Activated CD4-positive, CD25-positive, alpha-beta regulatory T cell treated with anti-CD3 and anti-CD28 coated beads, Interleukin-2, amount 50 U/mL, for 72 hours (primary cell): ENCODE measurements at regions not wholly inside any gene's neighbourhood (a gene's known extent, or its start where the extent isn't known, plus 50 kb on each side); places are given as distances from the start of the nearest gene placed in this dataset.

Source experiments
- DNase-seq: peaks from one replicate; pipeline ENCODE4 v3.0.0; 2021

DNA sequence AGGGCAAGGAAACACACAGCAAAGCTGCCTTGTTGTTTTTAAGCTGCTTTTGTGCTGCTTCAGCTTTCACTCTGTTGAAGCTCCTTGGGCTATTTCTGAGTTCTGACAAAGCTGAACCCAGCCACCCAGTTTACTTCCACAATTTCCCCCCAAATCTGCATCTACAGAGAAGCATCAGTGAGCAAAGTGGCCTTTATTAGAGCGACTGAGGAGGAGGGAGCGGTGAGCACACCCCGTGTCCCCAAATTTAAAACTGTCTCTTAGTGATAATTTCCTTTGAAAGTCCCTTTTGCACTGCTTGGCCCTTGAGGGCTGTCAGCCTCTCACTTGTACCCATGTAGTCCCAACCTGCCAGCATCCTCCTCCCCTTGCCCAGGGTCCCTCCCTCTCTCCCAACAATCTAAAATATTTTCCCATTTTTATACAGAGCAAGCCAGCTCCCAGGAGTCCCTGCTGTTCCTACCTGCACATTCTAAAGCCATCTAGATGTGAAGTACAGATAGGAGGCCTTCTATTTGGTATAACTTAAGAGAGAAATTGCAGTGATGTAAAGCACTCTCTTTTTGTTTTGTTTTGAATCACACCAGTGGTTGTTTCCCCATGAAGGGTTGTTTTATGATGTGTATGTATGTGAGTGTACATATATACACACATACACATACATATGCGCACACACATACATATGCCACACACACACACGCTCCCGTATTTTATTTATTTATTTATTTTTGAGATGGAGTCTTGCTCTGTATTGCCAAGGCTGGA lies 313.5 kb downstream of the TLE4 start:
- DNase-seq, result no peak

DNA sequence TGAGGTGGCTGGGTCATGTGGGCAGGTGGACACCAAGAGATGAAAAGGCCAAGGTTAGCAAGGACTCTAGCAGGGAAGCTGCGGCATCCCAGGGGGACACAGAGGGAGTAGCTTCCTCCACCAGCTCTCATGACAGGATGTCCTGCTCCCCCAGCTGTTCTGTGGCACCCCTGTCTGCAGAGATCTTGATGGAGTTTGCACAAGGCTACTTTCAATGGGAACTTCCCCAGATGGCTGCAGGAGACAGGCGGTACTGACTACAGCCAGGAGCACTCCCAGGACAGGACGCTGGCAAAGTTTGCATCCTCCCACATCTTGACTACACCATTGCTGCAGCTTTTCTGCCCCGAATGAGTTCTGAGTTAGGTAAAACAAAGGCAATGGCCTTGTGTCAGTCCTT lies 312.8 kb downstream of the TLE4 start:
- no peak for DNase-seq

DNA sequence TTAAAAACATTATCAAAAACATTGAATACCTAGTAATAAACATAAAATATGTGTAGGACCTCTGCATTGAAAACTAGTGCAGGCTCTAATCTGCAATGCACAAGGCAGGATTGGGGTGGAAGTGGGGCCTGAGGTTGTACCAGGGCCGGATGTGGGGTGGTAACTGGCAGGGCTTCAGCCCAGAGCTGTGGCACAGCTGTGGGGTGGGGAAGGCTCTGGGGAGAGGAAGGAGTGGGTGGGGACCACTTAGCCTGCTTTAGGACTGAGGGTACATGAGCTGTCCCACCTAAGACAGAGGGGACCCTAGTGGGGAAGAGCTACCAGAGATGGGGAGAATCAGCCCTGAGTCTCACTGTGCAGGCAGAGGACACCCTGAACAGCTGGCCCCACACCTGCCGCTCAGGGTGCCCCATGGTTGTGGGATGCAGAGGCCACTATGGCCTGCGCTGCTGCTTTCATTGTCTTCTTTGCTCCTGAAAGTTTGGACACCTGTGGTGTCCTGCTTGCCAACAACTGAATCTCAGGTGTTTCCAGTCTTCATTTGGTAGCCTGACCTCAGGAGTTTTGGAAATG lies 311.4 kb downstream of the TLE4 start:
- DNase-seq, result peak; percentile 41

DNA sequence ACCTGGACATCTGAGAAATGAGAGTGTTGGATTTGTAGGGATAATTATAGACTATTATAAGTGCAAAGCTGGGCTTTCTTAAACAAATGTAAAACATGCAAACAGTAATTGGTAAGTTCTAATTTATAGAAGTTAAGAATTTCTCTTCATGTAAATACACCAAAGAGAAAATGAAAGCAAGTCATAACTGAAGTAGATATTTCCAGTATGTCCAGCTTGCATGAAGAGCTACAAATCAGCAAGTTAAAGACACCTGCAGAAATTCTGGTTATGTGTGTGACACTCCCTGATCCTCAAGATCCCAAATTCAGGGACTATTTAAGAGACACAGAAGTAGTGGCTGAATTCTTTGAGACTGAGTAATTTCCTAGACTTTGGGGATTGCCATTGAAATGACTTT lies 308.9 kb downstream of the TLE4 start:
- no peak for DNase-seq

DNA sequence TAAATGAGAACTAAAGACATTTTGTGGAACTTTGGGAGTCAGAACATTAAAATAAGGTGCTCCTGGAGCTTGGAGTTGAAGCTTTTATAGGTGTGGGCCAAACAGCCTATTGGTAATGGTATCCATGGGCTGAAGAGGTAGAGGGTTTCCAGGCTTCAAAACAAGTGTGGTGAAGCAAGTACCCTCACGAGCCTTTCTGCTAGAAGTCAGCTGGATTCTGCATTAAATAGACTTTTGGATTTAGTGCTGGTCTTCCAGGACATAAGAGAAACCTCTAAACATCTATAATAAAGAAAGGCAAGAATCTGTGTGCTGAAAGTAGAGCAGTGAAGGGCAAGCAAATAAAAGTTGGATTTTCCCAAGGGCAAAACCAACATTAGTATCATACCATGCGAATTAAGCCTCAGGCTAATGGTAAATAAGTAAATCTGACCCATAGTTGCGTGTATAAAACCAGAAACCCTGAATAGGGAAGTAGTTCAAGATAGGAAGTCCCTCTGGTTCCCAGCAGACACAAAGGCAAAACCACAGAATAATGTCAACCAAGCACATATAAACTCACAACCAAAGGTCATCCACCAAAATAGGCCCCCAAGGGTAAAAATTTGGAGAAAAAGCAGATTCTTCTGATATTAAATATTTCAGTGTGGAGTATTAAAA lies 306.3 kb downstream of the TLE4 start:
- DNase-seq, result no peak

DNA sequence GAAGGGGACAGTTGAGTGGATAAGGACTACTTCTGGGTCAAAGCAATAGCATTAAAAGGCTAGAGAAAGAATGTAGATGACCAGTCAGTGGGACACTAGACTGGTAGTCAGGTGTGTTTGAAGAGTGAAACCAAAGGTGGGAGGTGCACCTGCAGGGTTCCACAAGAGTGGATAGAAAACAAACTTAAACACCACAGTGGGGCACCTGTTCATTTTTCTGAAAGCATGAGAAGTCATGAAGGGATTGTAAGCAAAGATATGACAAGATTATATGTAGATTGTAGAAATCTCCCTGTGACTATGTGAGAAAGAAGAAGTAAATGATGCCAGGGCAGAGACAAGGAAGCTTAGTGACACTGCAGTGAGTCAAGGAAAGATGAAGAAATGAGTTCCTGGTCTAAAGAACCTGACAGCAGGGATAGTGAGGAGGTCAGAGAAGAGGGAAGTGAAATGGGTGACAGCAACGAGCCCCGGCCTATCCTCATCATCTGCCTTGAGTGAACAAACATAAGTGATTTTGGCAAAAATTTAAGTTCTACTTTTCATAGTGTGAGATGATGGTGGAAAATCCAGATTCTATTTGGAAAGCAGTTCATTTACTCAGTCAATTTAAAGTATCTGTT lies 296.9 kb downstream of the TLE4 start:
- no peak for DNase-seq

DNA sequence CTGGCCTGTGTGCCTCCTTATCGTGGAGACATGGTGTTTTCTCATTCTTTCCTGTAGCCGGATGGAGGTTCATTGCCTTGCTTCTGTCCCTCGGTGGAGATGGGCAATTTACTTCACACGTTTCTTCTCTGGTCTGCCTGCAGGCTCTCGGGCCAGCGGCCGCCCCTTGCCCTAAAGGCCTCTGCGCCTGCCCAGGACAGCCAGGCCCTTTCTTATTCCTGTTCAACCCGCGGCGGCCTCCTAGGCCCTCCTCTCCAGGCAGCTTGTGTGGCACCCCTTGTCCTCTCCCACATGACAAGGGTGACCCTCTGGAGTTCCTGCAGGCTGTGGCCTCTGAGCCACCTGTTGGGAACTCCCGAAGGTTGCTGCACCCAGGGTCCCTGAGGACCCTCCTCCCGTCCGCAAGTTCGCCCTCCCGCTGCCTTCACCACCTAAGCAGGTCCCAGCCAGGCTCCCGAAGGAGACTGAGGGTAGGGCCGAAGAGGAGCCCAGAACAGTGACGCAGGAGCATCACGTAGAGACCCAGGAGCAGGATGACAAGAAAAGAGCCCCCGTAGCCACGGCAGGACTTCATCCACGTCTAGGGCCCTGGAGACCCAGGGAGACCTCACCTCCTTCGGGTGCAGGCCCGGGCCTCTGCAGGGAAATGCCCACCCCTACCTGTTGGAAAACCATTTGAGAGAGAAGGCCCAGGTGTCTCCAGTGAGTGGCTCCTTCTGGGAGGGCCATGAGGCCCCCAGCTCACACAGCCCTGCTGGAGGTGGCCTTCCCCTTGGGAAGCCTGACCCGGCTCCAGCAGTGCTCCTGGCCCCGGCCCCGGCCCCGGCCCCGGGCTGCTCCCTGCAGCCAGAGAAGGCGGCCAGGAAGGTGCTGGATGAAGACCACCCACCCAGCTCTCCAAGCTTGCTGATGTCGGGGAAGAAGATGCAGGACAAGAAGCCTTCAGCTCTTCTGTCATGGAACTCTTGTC lies 291.4 kb downstream of the TLE4 start:
- no peak for DNase-seq

DNA sequence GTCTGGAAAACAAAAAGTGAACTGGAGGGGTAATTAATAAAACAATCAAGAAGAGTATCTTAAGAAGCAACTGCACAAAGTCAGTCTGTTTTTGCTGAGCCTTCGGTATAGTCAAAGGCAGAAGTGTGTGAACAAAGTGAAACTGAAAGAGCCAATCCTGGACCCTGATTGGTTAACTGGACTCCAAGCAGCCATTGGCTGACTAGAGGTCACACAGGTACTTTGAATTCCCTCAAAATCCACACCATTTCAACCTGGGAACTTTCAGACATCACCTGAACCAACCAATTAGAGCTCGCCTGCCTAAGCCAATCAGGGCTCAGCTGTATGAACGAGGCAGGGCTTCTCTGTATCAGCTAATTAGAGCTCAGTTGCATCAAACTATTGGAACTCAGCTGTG lies 286.7 kb downstream of the TLE4 start:
- no peak for DNase-seq

DNA sequence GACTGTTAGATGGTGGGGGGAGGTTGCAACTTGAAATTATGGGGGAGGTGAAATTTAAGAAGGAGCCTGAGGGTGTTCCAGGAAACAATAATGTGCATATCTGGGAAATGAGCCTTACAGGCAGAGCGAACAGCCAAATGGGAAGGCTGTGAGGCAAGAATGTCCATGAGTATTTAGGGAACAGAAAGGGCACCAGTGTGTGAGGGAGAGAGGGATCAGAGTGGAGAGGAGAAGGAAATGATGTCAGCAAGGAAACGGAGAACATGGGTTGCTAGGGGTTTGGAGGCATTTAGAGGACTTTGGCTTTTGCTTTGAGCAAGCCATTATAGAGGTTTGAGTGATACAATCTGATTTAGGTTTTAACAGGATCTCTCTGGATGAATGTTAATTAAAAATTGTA lies 285.4 kb downstream of the TLE4 start:
- no peak for DNase-seq

DNA sequence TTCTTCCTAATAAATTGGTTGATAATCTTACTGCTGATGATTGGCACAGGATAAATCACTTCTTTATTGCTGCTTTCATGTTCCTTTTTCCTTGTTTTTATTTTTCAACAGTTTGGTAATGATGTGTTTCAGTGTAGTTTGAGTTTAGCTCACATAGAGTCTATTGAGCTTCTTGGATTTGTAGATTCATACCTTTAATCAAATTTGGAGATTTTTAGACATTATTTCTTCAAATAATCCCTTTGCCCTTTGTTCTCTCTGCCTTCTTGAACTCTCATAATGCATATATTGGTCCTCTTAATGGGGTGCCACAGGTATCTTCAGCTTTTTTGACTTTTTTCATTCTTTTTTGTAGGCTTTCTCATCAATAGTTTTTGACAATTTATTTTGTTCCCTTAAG lies 275.3 kb downstream of the TLE4 start:
- DNase-seq, result no peak

DNA sequence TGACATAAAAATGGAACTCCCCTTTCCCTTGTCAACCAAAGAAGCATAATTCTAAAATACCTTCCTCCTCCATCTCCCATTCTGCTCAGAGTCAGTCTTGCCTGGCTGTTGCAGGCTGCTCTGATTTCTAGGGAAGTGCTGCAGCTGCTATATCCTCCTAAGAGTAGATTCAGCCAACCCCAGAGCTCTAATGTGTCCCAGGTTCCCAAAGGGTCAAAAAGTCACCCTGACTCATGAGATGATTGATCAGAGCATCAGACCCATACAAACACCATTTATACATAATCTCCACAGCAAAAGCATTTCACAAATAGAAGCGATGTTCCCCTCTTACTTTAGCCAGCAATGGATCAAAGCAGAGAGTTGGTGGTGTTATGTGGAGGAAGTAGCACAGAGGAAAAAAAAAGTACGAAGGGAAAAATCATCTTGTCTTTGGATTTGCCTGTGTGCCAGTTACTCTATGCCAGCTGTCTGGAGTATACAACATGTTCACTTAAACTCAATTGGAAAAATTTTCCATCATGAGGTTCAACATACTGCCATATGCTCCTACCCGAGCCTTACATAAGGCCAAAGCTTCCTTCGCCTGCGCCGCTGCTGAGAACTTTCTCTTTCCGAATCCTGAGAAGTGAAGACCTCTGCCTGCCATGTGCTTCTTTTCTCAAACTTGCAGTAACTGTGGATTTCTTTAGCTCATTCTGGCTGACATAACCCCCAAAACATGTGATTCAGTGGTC lies 258.0 kb downstream of the TLE4 start:
- no peak for DNase-seq

DNA sequence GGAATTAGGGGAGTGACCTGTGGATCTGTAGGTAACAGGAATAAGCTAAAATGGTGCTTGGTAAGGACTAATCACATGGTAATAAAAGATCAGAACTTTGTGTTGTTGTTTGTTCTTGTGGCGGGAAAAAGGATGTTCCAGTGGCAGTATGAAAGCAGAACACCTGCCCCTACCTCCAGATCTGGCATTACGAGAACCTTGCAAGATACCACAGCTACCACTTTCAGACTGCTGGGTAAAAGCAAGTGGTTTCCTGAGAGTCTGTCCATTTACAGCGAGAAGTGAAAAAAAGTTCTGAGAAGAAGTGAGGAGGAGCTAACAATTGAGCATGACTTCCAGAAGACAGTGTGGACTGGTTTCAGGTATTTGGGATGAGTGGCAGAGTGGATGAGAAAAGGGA lies 252.5 kb downstream of the TLE4 start:
- DNase-seq, result no peak

DNA sequence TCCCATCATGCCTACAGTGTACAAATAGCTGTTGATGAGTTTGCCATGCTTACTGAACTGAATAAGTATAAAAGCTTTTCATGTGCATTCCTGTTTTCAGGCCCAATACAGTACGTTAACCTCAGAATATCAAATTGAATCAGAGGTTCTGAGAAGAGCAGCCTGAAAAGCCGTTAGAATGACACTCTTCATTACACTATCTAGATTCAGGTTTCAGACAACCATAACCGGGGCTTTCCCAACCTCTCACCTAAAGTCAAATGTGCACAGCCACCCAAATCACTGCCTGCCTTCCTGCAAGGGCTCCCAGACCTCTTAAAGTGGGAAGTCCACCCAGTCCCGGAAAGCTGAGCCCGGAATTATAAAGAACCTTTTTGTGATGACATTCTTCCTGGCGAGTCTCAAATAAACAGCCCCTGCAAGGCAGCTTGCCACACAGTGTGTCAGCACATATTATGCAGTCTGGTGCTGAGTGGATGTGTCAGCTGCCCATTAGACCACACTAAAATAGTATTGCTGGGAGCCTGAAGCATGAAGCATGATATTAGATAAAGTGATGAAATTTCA lies 245.8 kb downstream of the TLE4 start:
- no peak for DNase-seq

DNA sequence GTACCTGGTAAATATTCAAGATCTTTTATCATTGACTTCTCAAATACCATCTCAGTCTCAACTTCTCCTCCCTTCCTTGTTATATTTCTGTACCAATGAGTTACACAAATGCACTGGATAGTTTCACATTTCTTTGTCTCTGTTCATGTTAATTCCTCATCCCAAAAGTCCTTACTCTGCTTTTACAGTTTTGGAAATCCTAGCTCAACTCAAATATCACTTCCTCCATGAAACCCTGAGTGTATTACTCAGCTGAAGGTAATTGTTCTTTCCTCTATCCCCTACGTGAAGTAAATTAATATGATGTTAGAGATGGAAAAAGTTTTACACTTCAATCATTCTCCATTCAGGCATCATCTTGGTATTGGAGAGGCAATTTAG lies 241.5 kb downstream of the TLE4 start:
- DNase-seq, result no peak

DNA sequence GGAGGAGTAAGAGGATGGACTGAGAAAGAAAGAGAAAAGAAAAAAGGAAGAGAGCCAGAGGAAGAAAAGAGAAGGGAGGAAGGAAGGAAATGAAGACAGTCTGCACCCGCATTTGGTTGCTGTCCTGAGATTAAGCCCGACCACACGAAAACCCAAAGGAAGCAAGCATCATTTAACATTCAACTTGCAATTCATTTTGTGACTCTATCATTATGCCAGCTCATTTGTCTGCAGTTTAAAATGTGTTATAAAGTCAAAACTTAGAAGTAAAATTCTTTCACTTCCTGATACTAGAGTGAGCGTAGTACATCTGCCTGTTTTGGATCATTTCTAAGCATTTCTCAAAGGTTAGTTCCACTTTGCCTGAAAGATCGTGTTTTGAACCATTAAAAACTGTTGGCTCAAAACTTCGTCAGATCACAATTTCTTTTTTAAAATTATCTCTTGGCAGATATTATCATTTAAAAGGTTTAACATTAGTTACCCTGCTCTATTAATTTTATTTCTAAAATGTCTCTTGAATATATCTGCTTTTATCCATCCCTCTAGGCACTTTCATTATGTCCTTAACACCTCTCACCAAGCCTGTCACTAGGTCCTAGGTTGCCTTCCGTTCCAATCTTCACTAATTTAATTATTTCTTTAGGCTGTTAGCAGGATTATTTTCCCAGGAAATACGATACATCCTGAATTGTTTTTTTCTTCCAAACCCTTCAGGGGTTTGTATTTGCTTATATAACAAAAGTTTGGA lies 240.9 kb downstream of the TLE4 start:
- no peak for DNase-seq

DNA sequence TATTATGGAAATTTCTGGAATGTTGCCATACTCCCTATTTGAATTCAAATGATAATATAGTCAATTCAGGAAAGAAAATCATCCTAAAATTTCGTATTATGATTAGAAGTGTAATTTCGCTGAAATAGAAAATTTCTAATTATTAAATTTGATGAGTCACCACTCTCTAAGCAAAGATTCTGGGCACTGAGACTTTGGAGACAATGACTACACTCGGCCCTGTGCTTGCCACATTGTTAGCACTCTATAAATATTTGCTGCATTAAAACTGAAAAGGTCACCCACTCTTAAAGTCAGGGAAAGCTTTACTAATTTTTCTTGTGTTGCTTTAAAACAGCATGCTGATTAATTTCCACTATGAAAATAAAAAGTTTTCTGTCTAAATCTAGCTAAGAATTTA lies 240.3 kb downstream of the TLE4 start:
- no peak for DNase-seq

DNA sequence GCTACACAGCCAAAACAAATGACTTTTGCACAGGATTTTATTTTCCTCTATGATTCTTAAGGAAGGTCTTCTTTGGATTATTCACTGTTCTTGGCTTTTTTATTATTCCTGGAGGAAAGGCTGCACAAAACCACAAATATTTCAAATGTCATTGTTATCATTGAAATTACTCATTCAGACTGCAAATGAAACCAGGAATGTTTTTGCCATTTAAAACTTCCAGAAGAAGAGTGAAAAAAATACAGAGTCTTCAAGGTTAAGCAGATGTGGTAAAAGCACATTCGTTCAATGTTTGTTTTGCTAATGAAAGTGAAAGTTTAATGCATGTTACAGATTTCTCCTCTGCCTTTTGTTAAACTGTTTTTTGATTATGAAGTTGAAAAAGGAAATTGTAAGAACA lies 238.2 kb downstream of the TLE4 start:
- DNase-seq, result no peak

DNA sequence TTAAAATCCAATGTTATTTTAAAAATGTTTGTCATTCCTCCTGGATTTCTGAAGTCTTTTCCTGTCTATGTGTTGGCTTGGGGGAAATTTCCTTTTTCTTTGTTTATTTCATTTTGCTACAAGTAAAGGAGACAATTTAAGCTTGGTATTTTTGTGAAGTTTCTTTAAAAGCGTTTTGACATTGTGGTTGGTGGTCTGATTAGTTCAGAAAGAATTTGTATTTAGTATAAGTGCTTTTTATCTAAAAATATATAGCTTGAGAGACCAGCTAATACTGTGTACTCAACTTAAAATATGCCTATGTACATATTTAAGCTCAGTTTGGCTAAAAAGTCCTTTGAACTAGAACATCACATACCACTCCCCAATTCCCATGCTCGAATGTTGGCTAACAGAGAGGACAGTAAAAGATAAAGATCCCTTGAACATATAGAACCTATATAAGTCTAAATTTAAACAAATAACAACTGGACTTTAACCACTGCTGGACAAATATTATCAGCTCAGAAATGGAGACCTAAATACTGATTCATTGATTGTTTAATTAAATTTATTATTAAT lies 237.6 kb downstream of the TLE4 start:
- no peak for DNase-seq

DNA sequence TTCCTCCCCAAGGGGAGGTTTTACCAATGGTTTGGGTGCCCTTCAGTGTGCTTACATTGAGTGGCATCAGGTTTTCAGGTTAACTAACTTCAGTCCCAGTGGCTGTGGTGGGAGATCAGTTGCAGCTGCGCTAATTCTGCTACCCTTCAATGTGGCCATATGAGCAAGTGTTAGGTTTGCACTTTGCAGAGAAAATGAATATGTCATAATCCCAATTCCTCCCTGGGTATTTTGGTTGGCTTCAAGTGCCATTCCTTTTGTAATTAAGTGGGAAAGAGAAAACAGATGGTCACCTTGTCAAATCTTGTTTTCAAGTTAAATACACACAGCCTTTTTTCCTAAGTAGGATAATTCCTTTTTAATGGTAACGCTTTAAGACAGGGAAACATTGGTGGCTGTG lies 236.2 kb downstream of the TLE4 start:
- DNase-seq, result no peak

DNA sequence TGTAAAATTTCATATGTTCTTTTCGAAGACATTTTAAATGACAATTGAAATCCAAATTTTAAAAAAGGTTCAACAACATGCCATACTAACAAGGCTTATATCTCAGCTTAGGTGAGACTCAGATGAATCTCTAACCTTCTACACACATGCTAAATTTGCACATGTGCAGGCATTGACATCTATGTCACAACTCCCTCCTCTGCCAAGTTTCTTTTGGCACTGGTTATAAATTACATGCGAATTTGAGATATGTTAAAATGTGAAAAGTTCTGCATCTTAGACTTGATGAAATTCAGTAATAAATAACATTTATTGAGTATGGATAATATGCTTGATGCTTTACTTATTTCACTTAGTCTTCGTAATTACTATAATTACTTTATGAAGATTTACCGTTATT lies 234.3 kb downstream of the TLE4 start:
- no peak for DNase-seq

DNA sequence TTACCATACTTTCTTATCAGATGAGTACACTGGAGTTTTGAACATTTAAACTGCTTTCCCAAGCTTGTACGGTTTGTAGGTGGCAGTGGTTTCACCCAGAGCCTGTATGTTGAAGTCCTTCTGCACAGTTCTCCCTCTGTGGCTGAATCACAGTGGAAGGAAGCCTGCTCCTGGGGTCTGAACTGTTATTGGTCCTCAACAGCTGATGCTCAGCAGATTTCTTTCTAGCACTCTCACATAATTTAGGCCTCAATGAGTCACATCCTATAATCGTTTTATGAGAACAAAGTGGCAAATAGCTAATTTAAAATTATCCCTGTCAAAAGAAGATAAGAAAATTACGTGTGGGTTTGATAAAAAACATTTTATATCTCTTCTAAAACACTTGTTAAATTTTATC lies 229.7 kb downstream of the TLE4 start:
- no peak for DNase-seq
